Hepatocyte (in vitro differentiated cells): ENCODE measurements at regions not wholly inside any gene's neighbourhood (a gene's known extent, or its start where the extent isn't known, plus 50 kb on each side); places are given as distances from the start of the nearest gene placed in this dataset.

Experiments used
- EZH2 ChIP-seq: fragments of 200-600 bp; sonication (generic); IDR thresholded peaks from 2 replicates; pipeline ENCODE4 v1.6.1; 2016; ENCODE audit warnings: antibody characterized with exemption, mild to moderate bottlenecking, borderline replicate concordance
- EZH2phosphoT487 ChIP-seq: fragments of 200-600 bp; sonication (generic); IDR thresholded peaks from one replicate; pipeline ENCODE4 v1.6.1; 2018; ENCODE audit warnings: antibody characterized with exemption, mild to moderate bottlenecking, low read depth, moderate library complexity; ENCODE audit not compliant: unreplicated experiment, severe bottlenecking
- TF ChIP-seq, protein P1 (sequence below): fragments of 200-600 bp; sonication (generic); IDR thresholded peaks from 2 replicates; pipeline ENCODE4 v1.5.1; 2016; ENCODE audit warnings: antibody characterized with exemption, mild to moderate bottlenecking; ENCODE audit not compliant: poor library complexity

DNA sequence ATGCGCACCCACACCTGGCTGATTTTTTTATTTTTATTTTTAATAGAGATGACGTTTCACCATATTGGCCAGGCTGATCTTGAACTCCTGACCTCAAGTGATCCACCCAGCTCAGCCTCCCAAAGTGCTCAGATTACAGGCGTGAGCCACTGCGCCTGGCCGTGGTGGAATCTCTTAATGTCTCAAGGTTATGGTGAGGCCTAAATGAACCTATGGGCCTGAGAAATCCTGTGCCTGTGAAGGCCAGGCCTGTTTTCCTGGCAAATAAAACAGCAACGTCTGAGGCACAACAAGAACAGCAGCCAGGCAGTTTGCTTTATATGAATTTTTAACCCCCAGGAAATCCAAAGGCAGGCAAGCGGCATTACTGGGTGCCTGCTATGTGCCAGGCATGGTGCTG is 297.5 kb upstream of the ZMIZ1 start:
- TF ChIP-seq, protein P1, sequence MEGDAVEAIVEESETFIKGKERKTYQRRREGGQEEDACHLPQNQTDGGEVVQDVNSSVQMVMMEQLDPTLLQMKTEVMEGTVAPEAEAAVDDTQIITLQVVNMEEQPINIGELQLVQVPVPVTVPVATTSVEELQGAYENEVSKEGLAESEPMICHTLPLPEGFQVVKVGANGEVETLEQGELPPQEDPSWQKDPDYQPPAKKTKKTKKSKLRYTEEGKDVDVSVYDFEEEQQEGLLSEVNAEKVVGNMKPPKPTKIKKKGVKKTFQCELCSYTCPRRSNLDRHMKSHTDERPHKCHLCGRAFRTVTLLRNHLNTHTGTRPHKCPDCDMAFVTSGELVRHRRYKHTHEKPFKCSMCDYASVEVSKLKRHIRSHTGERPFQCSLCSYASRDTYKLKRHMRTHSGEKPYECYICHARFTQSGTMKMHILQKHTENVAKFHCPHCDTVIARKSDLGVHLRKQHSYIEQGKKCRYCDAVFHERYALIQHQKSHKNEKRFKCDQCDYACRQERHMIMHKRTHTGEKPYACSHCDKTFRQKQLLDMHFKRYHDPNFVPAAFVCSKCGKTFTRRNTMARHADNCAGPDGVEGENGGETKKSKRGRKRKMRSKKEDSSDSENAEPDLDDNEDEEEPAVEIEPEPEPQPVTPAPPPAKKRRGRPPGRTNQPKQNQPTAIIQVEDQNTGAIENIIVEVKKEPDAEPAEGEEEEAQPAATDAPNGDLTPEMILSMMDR: no peak
- TF ChIP-seq EZH2 (no peak), EZH2phosphoT487 (no peak)
